RPMI7951 (cell line): ENCODE measurements at regions not wholly inside any gene's neighbourhood (a gene's known extent, or its start where the extent isn't known, plus 50 kb on each side); places are given as distances from the start of the nearest gene placed in this dataset.
A peak's percentile ranks its signal among the peaks of the same experiment; 100 is the strongest.

Experiments
- DNase-seq: peaks from one replicate; pipeline ENCODE4 v3.0.0-alpha.2; 2012; ENCODE audit warnings: low read depth

DNA sequence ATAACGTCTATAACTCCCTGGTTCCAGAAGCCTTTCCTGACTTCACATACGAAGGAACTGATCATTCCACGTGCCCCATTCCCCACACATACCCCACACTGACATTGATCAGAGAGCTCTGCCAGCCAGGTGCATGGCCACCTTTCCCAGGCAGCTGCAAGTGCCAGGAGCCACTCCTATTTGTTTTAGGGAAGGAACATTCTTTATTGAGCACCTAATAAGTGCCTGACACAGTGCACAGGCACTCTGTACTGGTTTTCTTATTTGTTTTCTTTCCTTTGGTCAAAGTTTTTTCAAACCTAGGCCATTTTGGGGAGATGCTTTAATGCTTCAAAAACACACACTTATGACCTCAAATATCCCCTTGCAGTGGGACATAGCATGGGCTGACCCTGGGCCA, 50.0 kb downstream of the PITPNM2 start:
- no peak for DNase-seq

DNA sequence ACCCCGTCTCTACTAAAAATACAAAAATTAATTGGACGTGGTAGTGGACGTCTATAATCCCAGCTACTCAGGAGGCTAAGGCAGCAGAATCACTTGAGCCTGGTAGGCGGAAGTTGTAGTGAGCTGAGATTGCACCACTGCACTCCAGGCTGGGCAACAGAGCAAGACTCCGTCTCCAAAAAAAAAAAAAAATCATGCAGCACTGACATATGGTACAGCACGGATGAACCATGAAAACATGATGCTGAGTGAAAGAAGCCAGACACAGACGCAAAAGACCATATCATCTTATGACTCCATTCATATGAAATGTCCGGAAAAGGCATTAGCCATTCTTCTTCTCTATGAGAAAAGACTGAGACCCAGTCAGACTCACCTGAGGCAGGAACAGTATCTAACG, 50.4 kb downstream of the PITPNM2 start:
- DNase-seq, result no peak

DNA sequence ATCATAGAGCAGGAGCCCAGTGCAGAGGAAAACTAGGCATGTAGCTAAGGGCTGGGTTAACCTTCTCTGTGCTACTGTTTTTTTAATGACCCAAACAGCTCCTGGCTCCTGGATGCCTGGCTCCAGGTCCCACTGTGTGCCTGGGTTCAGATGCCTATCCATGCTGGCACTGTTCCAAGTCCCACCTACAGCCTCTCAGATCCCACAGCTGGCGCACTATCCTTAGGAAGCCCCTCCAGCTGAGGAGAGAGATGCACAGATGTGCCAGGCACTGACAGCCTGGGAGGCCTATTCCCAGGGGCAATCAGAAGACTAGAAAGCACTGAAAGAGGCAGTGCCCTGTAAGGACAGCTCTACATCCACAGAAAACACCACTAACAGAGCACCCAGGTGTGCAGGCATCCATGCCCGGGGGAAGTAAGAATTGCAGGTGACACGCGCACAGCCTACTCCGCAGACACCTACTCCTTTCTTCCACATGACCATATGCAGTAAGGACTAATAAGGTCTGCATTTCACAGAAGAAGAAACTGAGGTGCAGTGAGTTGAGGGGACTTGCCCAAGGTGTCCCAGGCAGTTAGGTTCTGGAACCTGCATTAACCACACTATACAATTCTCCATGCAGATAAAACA, 51.2 kb downstream of the PITPNM2 start:
- no peak for DNase-seq

DNA sequence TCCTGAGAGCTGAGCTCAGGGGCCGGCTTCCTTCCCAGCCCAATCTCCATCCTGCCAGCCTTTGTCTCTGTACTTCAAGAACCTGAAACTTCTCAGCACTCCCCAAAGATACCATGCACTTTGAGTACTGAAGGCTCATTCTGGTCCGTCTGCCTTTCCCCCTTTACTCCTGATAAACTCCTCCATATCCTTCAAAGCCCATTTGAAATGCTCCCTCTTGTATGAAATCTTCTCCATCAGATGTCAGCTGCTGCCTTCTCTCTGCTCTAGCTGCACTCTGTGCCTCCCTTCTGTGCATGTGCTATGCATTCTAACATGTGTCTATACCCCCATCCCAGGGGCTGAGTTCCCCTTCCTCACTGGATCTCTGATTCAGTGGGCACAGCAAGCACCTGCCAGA, 52.1 kb downstream of the PITPNM2 start:
- DNase-seq, result no peak

DNA sequence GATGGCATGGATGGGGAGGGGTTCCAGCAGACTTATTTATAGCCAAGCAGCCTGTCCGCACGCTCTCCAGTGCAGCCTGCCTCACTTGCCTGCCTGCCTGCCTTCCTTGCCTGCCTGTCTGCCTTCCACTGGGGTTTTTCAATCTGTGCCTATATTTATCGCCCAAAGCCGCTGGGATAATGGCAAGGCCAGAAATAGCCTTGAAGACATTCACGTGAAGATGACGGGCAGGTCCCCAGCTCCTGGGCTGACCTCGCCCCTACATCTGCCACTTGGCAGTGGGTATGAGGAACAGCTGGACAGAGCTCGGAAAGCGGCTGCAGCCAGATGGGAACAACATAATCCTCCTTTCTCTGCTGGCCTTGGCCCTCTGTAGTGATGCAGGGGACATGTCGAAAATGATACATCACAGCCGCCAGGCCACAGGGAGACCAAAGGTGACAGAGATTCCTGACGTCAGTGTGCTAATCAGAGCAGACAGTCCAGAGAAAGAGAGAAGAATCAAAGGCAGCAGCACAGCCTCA, 53.3 kb downstream of the PITPNM2 start:
- no peak for DNase-seq

DNA sequence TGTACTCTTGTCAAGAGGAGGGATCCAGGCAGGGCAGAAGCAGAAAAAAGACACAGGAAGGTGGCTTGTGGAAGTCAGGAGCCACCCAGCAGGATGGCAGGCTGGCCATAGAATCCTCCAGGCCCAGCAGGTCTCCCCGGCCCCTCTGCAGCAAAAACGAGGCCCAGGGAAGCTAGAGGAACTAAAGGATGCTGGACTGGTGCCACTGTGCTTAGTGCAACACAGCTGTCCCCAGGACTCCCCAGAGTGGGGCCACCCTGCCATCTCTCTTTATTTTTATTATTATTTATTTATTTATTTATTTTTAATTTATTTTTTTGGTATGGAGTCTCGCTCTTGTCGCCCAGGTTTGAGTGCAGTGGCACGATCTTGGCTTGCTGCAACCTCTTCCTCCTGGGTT, 54.1 kb downstream of the PITPNM2 start:
- no peak for DNase-seq

DNA sequence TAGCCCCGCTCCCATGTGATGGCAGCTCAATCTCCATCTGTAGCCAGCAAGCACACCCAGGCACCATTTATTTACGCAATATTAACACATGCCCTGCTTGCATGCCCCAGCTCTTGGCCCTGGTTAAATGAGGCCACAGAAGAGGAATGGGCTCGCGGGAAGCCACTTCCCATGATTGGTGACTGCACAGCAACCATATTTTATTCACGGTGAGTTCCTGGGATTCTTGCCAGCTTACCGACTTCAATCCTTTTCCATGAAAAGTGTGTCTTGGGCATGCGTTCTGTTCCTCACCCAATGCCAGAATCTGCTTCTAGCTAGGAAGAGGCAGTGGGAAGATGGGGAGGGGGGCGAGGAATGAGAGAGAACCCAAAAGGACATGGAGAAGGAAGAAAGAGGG, 54.7 kb downstream of the PITPNM2 start:
- DNase-seq, result no peak

DNA sequence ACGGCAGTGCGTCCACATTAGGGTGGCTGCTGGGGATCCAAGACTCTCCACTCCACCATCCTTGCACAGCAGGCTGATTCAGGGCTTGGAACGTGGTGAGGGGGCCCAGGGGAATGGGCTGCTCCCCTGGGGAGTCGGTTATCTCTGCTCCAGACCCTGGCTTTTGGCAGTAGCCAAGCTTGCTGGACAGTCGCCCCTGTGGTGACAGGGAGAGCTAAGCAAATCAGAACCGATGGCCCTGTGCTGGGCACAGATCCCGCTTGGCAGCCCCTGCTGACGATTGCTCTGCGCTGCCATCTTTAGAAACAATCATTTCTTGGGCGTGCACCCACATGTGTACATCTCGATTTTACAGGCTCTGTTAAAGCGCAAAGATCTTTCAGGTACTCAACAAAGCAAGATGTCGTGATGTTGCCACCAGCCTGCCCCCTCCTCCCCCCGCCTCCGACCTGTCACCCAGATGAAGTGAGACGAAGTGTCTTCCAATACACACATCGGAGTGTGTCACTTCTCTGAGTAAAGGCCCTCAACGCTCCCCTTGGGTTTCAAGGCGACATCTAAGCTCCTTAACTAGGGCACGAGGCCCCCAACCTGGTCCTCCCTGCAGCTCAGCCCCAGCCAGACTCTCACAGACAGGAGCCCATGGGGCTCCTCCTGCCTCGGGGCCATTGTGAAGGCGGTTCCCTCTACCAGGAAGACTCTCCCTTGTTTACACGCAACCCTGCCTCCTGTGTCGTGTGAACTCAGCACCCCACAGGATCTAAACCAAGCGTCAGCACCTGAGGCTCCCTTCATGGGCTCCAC, 55.6 kb downstream of the PITPNM2 start:
- no peak for DNase-seq

DNA sequence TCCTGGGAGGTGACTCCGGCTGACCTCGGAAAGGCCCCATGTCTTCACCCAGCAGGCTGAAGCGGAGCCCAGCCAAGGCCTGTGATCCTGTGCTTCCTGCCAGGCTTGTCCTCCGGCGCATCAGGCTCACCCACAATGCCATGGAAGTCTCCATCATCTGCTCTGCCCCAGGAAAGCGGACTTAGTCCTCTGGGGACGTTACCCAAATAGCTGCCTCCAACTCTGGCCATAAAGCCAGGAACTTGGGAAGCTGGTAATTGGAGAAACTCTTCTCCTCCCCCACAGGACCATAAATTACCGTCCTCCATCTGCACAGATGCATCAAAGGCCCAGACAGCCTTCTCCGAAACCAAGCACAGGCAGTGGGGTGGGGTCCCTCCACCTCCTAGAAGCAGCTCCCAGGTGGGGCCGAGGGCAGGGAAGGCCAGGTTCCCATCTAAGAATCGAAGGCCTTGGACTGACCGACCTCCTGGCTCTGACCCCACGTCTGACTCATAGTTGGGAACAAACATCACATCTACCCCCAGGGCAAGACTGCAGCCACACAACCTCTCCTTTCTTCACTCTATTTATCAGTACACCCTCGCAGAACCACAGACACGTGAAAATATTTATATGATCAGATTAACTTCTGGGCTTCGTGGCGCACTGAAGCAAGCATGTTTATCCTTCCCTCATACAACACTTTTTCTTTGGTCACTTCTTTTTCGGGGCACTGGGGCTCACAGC, 56.4 kb downstream of the PITPNM2 start:
- DNase-seq, result peak; percentile 96

DNA sequence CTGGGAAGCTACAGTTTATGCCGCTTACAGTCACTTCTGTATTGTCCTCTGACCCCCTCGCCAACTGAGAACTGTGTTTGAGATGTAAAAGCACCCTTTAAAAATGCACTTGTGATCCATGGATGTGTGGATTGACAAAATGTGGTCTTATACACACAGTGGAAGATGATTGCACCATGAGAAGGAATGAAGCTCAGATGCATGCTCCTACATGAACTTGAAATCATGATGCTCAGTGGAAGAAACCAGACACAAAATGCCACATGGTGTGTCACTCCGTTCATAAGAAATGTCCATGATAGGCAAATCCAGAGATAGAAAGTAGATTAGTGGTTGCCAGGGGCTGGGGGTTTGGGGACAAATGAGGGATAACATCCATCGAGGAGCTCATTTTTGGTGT, 58.0 kb downstream of the PITPNM2 start:
- DNase-seq, result no peak

DNA sequence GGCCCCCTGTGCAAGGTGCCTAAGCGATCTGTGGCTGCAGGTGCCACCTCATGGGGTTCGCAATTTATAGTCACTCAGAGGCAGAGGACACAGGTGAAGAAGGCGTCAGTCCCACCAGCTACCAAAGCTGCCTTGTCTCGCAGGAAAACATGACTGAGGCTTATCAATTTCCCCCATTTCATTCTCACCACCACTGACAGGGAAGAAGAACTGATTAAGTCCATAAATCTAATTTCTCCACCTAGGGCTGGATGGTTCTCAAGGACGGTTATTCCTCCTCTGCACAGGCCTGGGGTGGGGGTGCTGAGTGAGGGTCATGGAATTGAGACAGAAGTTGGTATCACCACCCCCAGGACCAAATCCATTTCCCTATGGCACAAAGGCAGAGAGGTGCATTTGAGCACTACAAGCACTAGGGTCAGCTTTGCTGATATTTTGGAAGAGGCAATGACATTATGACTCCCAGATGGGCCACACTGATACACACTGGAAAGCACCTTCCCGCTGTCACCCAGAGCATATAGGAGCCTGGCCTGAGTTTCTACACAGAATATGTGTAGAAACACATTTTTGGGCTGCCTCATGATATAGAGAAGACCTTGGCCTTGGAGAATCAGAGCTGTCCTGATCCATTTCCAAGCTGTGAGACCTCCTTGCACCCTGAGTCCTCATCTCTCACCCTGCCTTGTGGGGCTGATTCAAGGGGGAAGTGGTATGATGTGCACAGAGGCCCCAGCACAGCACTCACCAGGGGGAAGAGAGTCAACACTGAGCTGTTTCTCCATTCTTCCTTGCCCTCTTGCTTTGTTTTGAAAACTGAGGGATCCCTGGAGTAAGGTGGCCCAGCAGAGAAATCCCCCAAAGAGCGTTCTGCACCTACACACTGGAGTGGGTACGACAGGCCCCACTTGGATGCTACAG, 59.4 kb downstream of the PITPNM2 start:
- no peak for DNase-seq

DNA sequence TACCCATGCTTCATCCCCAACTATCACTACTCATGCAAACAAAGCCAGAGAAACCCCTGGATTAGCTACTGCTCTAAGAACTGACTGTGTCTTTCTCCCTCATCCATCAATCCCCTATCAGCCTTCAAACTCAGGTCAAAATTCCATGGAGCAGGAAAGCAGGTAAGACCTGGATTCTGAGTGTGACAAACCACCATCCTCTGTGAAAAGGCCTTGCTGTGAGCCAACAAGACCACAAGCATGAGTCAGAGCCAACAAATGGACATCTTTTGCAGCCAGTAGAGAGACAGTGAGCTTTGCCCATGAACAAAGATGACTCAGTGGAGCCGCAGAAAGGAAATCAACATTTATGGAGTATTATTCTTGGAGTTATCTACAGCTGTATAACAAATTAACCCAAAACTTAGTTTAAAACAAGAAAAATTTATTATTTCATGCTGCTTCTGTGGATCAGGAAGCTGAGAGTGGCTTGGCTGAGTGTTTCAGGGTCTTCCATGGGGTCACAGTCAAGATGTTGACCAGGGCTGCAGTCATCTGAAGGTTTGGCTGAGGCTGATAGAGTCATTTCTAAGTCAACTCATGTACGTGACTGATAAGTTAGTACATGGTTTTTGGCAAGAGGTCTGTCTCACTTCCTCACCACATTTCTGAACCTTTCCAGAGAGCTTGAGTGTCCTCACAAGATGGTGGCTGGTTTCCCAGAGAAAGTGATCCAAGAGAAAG, 61.1 kb downstream of the PITPNM2 start:
- DNase-seq, result peak; percentile 96

DNA sequence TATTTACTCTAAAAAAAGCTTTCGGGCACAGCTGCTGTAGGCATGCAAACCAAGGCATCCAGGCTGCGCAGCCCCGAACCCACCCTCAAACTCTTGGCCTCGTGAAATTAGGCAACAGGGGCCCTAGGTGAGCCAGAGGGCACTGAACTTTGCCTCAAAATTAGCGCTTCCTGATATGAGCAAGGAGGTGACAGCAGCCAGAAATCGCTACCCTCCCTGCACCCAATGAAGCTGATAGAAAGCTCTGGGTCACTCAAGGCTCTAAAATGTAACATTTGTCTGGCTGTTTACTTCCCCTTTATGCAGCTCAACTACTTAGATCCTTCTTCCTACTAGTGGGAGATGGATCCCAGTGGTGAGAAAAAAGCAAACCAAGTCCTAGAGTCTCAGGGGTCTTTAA, 61.8 kb downstream of the PITPNM2 start:
- DNase-seq, result no peak

DNA sequence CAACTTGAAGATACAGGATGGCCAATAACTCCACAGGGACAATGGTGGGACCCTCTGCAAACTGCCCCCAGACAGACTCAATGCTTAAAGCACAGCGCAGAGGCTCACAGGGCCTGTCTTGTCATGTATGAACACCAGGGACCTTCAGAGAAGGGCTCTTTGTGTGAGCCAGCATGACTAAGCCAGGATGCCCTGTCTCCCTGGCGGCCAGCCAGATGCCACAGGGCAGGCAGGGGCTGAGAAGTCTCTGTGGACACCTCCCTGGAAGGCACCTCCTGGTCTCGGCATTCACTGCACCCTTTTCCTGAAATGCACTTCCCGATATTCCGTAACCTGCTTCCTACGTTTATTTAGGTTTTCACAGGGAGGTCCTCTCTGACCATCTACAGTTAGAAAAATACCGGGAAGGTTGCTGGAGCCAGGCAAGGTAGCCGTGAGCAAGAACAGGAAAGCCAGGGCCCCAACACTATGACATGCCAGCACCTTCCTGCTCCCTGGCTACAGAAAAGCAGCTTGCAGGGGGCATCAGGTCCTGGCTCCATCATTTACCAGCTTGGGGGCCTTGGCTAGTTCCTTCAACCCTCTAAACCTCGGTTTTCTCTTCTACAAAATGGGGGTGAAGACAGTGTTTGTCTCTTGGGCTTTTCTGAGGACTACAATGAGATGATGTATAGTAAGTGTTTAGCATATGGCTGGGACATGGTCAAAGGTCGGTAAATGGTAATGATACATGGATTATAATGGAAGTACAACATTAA, 65.0 kb downstream of the PITPNM2 start:
- DNase-seq, result peak; percentile 90

DNA sequence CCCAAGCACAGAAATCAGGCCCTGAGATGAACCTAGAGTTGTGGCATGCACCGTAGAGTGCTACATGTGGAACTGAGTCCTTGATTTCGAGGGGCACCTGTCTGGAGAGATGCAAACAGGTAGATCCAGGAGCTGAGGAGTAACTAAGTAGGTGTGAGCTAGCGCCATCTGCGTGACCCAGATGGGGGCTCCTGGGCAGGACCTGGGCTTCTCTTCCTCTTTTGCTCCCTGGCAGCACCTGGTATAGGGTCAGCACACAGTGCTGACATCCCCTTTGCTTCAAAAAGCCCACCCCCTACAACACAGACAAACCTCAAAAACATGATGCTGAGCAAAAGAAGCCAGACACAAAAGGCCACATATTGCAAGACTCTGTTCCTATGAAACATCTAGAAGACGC, 65.8 kb downstream of the PITPNM2 start:
- no peak for DNase-seq

DNA sequence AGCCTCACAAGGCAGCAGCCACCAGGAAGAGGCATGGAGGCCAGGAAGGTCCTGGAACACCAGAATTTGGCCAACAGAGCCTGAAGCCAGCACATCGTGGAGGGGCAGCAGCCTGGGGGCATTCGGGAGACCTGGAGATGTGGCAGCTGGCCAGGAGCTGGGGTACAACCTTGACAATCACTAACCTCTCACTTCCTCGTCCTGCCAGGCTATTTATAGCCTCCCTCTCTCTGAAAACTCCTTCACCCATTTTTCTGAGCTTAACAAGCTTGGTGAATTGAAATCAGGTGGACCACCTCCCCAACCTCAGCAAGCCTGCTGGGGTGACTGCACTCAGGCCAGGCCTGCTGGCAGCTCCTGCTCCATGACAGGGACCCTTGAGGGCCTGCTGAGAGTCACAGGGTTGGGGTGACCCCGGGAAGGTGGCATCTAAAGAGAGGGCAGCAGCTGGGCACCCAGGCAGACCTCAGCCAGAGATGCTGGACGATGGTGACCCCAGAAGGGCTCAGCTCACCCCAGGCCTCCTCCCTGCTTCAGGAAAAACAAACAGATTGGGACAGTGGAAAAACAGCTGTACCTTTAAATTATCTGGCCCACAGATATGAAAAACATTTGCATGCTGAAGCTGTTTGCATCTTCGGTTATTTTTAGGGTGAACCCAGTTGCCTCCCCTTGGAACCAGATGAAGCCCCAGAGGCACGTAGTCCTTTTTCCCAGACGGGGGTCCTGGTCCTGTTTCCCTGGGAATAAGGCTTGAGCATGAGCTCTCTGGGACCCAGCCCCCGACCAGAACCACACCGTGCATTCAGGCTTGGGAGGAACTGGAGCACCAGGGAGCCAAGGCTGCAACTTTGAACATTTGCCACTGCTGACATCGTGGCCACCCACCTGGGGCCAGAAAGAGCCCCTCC, 67.0 kb downstream of the PITPNM2 start:
- DNase-seq, result no peak

DNA sequence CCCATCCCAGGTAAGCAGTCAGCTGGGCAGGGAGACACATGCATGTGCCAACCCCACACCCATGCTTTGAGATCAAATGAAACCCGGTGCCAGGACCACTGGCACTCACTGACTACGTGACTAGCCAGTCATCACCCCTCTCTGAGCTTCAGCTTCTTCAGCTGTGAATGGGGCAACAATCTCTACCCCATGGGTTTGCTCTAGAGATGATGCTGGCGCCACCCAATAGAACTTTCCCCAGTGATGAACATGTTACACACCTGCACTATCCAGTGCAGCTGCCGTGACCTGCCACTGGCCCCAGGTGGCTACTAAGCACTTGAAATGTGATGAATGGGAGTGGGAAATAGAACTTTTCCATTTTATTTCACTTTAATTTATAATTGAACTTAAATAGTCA, 70.3 kb downstream of the PITPNM2 start:
- no peak for DNase-seq

DNA sequence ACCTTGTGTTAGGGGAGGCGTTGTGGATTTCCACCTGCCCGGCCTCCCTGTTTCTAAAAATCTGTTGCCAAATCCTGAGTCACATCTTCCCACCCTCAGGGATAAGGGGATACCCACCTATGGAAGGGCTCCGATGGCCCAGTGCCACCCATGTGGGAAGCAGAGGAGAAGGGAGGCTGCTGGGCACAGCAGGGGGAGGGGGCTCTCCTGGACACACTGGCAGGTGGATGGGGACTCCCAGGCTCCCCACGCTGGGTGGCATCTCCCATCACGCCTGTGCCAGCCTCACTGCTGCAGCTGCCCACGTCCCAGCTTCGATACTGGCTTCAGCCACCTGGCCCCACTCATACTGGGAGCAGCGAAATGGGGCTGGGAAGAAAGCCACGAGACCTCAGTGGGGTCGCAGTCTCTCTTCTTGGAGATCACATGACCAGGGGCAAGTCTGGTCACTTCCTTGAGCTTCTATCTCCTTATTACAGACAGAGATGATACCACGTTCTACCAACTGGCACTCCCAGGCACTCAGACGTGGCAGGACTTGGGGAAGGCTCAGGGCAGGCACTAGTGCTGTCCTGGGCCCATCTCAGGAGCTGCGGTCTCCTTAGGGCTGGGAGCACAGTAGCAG, 72.2 kb downstream of the PITPNM2 start:
- no peak for DNase-seq

DNA sequence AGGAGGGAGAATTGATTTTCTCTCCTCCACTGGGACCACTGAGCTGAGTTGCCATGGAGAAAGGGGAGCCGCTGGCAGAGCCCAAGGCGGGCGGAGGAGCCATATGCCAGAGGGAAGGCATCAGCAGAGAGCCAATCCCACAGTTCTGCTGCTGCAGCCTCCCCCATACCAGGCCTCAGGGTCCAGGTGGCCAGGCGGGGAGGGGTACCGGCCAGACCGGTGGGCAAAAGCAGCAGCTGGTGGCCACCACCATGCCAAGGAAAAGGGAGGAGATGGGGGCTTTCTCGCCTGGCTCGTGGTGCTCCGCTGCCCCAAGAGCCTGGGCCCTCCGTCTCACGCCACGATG, 72.8 kb downstream of the PITPNM2 start:
- DNase-seq, result no peak
